ENCODE measurements at regions not wholly inside any gene's neighbourhood (a gene's known extent, or its start where the extent isn't known, plus 50 kb on each side); places are given as distances from the start of the nearest gene placed in this dataset.

- TF ChIP-seq YY1 (IDR thresholded peaks at IDR 0.05; ENCODE audit: low read depth) (no peak), REST (IDR thresholded peaks at IDR 0.05; ENCODE audit: low read depth) (no peak), TCF12 (IDR thresholded peaks at IDR 0.05; ENCODE audit: low read depth) (no peak), NFIC (IDR thresholded peaks at IDR 0.05) (no peak), FOXM1 (IDR thresholded peaks at IDR 0.05; ENCODE audit: borderline replicate concordance, low read depth) (no peak), EP300 (IDR thresholded peaks at IDR 0.05; ENCODE audit: borderline replicate concordance) (no peak), TAF1 (IDR thresholded peaks at IDR 0.05; ENCODE audit: low read depth) (no peak), ZBTB7A (IDR thresholded peaks at IDR 0.05; ENCODE audit: low read depth) (no peak), MAX (IDR thresholded peaks at IDR 0.05) (no peak), CEBPB (IDR thresholded peaks at IDR 0.05) (no peak), USF1 (IDR thresholded peaks at IDR 0.05) (no peak), EGR1 (IDR thresholded peaks at IDR 0.05) (no peak), RAD21 (IDR thresholded peaks at IDR 0.05; ENCODE audit: low read depth) (no peak), TEAD4 (IDR thresholded peaks at IDR 0.05) (no peak)
Measured at GRCh38 chr9:96130970-96131369, 171.0 kb downstream of the HSD17B3 start.

GRCh38 chr9:96129747-96130146 lies 172.2 kb downstream of the HSD17B3 start:
- TF ChIP-seq USF1 (IDR thresholded peaks at IDR 0.05) = no peak
- TF ChIP-seq EGR1 (IDR thresholded peaks at IDR 0.05) = no peak
- TF ChIP-seq MAX (IDR thresholded peaks at IDR 0.05) = no peak
- no peak for TF ChIP-seq TEAD4 (IDR thresholded peaks at IDR 0.05)

- TF ChIP-seq USF1 (IDR thresholded peaks at IDR 0.05) (no peak), CEBPB (IDR thresholded peaks at IDR 0.05) (no peak), EGR1 (IDR thresholded peaks at IDR 0.05) (no peak), TAF1 (IDR thresholded peaks at IDR 0.05; ENCODE audit: low read depth) (no peak), TEAD4 (IDR thresholded peaks at IDR 0.05) (no peak), NFIC (IDR thresholded peaks at IDR 0.05) (no peak)
Measured at GRCh38 chr9:96128880-96129279, 173.1 kb downstream of the HSD17B3 start.

GRCh38 chr9:96126321-96126881 lies 175.6 kb downstream of the HSD17B3 start:
- no peak for TF ChIP-seq USF1 (IDR thresholded peaks at IDR 0.05)
- no peak for TF ChIP-seq CREB1 (IDR thresholded peaks at IDR 0.05; ENCODE audit: low read depth)
- no peak for TF ChIP-seq TEAD4 (IDR thresholded peaks at IDR 0.05)
- TF ChIP-seq ZBTB7A (IDR thresholded peaks at IDR 0.05; ENCODE audit: low read depth) = no peak
- no peak for TF ChIP-seq CEBPB (IDR thresholded peaks at IDR 0.05)
- no peak for TF ChIP-seq FOXM1 (IDR thresholded peaks at IDR 0.05; ENCODE audit: borderline replicate concordance, low read depth)
- no peak for TF ChIP-seq MAX (IDR thresholded peaks at IDR 0.05)
- TF ChIP-seq NFIC (IDR thresholded peaks at IDR 0.05) = no peak
- no peak for TF ChIP-seq EP300 (IDR thresholded peaks at IDR 0.05; ENCODE audit: borderline replicate concordance)
- TF ChIP-seq RAD21 (IDR thresholded peaks at IDR 0.05; ENCODE audit: low read depth) = no peak
- TF ChIP-seq TAF1 (IDR thresholded peaks at IDR 0.05; ENCODE audit: low read depth) = no peak
- no peak for TF ChIP-seq EGR1 (IDR thresholded peaks at IDR 0.05)
- TF ChIP-seq REST (IDR thresholded peaks at IDR 0.05; ENCODE audit: low read depth) = no peak
- TF ChIP-seq TCF12 (IDR thresholded peaks at IDR 0.05; ENCODE audit: low read depth) = no peak

- TF ChIP-seq CREB1 (IDR thresholded peaks at IDR 0.05; ENCODE audit: low read depth) (no peak), ZBTB7A (IDR thresholded peaks at IDR 0.05; ENCODE audit: low read depth) (no peak), TCF12 (IDR thresholded peaks at IDR 0.05; ENCODE audit: low read depth) (no peak), FOXM1 (IDR thresholded peaks at IDR 0.05; ENCODE audit: borderline replicate concordance, low read depth) (no peak), YY1 (IDR thresholded peaks at IDR 0.05; ENCODE audit: low read depth) (no peak), CEBPB (IDR thresholded peaks at IDR 0.05) (no peak), TAF1 (IDR thresholded peaks at IDR 0.05; ENCODE audit: low read depth) (no peak), USF1 (IDR thresholded peaks at IDR 0.05) (no peak), RAD21 (IDR thresholded peaks at IDR 0.05; ENCODE audit: low read depth) (no peak), TEAD4 (IDR thresholded peaks at IDR 0.05) (no peak), NFIC (IDR thresholded peaks at IDR 0.05) (no peak), REST (IDR thresholded peaks at IDR 0.05; ENCODE audit: low read depth) (no peak), MAX (IDR thresholded peaks at IDR 0.05) (no peak), EGR1 (IDR thresholded peaks at IDR 0.05) (no peak), EP300 (IDR thresholded peaks at IDR 0.05; ENCODE audit: borderline replicate concordance) (no peak)
Measured at GRCh38 chr9:96125624-96126023, 176.4 kb downstream of the HSD17B3 start.

Measured in Ishikawa (cell line).